Activated CD4-positive, alpha-beta T cell treated with anti-CD3 and anti-CD28 coated beads for 48 hours (primary cell): ENCODE measurements at regions not wholly inside any gene's neighbourhood (a gene's known extent, or its start where the extent isn't known, plus 50 kb on each side); places are given as distances from the start of the nearest gene placed in this dataset.

Source experiments
- DNase-seq: peaks from one replicate; pipeline ENCODE4 v3.0.0-alpha.2; 2020

DNA sequence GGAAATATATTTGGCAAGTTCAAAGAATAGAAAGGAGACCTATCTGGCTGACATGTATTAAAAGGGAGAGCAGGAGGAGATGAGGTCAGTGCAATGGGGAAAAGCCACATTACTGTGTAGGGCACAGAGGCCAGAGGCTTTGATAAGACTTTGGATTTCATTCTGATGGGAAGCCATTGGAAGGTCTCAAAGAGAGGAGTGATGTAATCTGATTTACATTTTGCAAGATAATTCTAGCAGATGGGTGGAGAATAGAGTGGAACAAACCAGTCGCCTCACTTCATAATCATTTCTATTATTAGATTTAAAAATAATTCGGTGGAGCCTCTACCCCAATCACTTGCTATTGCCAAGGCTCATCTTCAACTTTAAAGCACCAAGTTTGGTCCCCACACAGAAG lies 278.4 kb upstream of the ZC3H12C start:
- no peak for DNase-seq

DNA sequence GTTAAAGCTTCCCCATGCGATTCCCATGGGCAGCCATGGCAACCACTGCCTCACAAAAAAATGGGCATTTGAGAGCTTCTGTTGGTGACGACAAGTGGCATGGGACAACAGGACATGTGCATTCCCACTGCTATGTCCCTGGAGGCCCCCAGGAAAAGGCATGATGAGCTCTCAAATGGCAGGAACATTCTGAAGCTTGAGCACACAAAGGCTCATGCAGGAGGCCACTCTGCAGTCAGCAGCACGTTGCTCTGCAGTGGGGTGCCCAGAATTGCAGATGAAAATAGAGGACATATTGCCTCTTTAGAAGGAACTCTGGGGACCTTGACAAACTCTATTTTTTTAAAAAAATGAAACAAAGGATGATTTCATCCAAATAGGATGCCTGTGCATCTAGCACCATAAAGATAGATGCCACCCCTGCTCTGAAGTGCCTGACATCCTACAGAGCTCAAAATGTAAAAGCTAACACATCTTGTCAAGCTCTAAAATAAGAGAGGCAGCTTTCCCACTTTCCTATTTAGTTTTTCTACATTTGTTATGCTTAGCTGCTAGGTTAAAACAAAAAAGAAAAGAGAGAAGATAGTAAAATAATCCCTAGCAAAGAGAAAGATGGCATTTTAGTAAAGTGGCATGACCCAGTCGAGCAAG lies 277.6 kb upstream of the ZC3H12C start:
- no peak for DNase-seq

DNA sequence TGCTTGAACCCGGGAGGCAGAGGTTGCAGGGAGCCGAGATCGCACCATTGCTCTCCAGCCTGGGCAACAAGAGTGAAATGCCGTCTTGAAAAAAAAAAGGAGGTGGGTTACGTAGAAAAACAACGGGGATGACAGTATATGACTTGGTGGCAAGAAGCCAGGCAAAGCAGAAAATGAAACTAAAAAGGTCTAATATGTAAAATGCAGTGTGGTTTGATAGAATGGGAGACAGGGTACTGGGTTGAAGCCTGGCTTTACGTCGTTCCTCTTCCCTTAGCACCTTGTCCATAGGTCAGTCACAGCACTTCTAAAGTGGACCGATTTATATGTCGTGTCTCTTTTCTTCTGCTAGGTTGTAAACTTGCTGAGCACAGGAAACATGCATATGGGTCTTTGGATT lies 274.9 kb upstream of the ZC3H12C start:
- DNase-seq: no peak

DNA sequence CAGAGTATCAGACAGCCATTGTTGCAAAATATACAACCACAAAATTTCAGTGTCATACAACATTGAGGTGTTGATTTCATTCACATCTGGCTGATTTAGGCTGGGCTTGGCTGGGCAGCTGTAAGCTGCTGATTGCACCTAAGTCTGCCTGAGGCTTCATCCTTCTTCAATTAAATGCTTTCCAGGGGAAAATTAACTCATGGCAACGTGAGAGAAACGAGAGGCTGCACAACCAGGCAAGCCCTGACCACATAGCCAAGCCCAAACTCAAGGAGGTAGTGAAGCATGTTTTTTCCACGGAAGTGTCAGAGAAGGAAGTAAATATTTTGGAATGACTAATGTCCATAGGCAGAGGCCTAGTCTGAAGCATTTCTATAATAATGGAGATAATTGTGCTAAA lies 273.8 kb upstream of the ZC3H12C start:
- DNase-seq: no peak

DNA sequence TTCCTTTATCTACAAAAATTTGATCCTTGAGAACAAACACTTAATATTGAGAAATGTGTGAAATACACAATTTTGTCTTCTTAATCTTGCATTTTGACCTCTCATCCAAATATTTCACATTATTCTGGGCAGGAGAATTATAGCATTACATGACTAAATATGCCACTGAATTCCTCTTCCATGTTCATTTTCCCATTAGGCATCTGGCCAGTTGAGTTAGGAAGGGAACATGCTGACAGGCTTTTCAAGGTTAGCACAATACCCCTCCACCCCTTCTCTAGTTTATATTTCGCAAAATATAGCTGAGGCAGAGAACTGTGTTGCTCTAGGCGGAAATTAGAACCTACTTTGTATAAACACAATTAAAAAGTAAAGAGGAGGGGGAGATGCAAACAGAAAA lies 271.7 kb upstream of the ZC3H12C start:
- no peak for DNase-seq

GRCh38 chr11:109822436-109823102 lies 270.6 kb upstream of the ZC3H12C start:
- DNase-seq: no peak

GRCh38 chr11:109828387-109828786 lies 264.8 kb upstream of the ZC3H12C start:
- DNase-seq: no peak

DNA sequence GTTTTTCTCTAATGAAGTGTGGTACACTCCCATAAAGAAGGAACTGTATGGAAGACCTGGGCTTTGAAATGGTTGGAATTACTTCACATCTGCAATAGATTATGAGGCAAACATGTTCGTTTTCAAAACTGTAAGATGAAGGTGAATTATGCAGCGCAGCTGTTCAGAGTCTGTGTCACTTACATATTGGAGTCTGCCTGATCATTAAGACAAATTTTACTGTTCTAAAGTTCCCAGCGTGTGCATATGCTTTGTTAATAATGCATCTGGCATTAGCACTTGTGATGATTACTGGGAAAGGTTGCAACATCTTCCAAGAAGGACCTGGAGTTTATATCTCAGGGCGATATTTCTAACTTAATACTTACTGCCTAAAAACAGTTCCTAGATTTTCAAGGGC lies 255.2 kb upstream of the ZC3H12C start:
- no peak for DNase-seq

- no peak for DNase-seq
Measured at GRCh38 chr11:109845437-109845836, 247.8 kb upstream of the ZC3H12C start.

- DNase-seq: no peak
Measured at GRCh38 chr11:109847621-109848020, 245.6 kb upstream of the ZC3H12C start.

GRCh38 chr11:109849051-109849450 lies 244.1 kb upstream of the ZC3H12C start:
- DNase-seq: no peak

GRCh38 chr11:109849946-109850345 lies 243.2 kb upstream of the ZC3H12C start:
- DNase-seq: no peak

- no peak for DNase-seq
Measured at GRCh38 chr11:109851780-109852390, 241.3 kb upstream of the ZC3H12C start.

DNA sequence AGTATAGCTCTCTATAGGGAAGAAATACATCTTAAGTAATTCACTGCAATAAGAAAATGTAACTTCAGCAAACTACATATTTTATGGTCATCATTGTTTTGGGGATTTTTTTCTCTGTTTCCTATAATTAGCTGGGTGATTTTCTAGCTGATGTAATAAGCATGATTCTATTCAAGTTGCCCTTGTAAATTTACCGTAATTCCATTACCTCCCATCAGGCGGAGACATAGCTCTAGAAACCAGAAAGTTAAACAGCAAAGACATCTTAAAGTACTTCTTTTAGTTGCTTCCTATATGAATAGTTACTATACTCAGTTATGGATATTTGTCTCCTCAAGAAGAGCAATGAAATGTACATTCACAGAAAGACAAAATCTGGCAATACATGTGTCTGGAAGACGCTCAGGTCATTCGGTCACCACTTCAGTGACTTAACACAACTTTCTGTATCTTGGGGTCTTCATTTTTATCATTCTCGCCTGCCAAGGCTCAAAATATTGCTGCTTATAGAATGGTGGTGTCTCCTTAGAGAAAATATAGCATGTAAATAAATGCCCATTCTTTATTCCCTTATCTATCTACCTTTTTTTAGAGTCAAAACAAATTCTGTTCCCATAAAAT lies 239.9 kb upstream of the ZC3H12C start:
- no peak for DNase-seq

DNA sequence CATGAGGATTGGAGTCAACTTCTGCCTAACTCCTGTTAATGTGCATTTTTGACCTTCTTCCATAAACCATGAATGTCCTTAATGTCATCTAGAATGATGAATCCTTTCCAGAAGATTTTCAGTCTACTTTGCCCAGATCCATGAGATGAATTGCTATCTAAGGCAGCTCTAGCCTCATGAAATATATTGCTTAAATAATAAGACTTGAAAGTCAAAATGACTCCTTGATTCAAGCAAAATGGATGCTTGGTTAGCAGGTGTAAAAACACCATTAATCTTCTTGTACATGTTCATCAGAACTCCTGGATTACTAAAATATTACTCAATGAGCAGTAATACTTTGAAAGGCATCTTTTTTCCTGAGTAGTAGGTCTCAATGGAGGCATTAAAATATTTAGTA lies 238.5 kb upstream of the ZC3H12C start:
- DNase-seq: no peak

GRCh38 chr11:109856928-109857327 lies 236.3 kb upstream of the ZC3H12C start:
- no peak for DNase-seq

GRCh38 chr11:109857637-109858036 lies 235.6 kb upstream of the ZC3H12C start:
- no peak for DNase-seq

- no peak for DNase-seq
Measured at GRCh38 chr11:109858152-109858551, 235.0 kb upstream of the ZC3H12C start.

DNA sequence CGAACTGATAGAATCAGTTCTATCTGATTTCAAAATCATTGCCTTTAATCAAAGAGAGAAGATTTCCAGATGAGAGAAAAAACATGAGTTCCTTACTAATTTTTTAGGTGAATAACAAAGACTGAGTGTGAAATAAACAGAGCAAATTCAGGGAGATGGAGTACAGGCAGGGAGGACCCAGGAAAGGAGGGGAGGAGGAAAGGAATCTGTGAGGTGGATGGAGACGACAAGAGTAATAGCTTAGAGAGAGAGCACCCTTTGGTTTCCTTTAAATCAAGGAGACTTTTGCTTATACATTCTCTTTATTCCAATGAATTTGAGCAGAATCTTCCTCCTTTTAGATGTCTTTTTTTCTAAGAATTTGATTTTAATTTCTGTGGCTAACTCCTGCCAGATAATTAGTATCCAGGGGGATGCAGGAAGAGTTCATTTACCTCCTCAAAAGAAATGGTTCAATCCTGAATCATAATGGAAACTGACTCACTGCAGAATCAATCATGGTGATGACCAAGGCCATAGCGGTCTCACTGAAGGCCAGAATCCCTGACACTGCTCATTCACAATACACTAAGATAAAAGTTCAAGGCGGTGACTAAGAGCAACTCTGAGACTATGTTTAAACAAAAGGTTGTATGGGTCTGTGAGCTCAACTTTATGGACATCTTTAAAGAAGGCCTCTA lies 234.0 kb upstream of the ZC3H12C start:
- no peak for DNase-seq

- DNase-seq: no peak
Measured at GRCh38 chr11:109862835-109863234, 230.4 kb upstream of the ZC3H12C start.

- peak; percentile 15 for DNase-seq
Measured at GRCh38 chr11:109864151-109864661, 229.0 kb upstream of the ZC3H12C start.

DNA sequence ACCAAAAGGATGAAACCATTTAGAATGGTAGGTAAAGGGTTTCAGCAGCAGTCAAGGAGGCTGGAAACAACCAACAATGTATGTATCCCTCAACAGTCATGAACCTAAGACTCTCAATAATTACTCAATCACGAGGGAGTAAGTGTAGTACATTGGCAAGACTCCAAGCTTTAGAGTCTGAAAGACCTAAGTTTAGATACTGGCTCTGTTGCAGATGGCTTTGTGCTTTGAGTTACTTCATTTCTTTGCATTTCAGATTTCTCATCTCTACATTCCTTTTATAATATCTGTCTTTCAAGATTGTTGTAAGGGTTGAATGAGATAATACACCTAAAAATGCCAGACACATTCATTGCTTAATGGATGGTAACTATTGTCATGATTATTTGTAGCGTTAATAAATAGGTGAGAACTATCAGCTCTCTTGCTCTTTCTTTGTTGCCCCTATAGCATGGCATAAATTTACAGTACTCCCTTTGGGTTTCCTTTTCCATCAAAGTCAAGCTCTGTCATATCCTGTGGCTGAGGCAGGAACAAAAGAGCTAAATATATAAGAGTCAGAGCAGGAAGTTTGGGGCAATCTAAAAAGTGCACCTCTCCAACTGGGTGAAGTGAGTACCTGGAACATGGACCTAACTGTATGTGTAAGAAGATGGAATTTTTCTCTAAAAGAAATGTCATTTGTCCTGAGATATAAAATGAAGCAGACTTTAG lies 228.2 kb upstream of the ZC3H12C start:
- DNase-seq: no peak
